ENCODE measurements at regions not wholly inside any gene's neighbourhood (a gene's known extent, or its start where the extent isn't known, plus 50 kb on each side); places are given as distances from the start of the nearest gene placed in this dataset.

DNA sequence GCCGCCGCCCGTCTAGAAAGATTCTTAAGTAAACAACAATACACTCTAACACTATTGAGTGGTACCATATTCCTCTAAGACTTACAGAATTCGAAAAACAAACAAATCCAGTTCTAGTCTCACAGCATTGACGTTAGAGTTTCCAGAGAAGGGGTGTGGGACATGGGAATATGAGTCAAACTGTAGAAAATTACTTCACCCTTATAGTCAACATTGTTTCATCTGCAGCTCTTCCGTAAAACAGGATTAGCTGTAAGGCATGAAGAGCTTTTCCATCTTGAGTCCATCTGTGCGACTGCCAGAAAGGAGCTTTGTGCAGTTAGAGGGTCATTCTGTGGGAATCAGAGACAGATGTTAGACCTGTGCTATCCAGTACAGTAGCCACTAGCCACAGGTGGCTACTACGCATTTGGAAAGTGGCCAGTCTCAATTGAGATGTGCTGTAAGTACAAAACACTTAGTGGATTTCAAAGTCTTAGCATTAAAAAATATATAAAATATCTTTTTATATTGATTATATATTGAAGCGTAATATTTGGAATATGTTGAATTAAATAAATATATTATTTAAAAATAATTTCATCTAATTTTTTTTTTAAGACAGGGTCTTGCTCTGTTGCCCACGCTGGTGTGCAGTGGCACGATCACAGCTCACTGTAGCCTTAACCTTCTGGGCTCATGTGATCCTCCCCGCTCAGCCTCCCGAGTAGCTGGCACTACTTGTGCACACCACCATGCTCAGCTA lies 79.8 kb upstream of the MPP7 start:
- TF ChIP-seq, protein P1, sequence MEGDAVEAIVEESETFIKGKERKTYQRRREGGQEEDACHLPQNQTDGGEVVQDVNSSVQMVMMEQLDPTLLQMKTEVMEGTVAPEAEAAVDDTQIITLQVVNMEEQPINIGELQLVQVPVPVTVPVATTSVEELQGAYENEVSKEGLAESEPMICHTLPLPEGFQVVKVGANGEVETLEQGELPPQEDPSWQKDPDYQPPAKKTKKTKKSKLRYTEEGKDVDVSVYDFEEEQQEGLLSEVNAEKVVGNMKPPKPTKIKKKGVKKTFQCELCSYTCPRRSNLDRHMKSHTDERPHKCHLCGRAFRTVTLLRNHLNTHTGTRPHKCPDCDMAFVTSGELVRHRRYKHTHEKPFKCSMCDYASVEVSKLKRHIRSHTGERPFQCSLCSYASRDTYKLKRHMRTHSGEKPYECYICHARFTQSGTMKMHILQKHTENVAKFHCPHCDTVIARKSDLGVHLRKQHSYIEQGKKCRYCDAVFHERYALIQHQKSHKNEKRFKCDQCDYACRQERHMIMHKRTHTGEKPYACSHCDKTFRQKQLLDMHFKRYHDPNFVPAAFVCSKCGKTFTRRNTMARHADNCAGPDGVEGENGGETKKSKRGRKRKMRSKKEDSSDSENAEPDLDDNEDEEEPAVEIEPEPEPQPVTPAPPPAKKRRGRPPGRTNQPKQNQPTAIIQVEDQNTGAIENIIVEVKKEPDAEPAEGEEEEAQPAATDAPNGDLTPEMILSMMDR (conservative IDR thresholded peaks at IDR 0.05; ENCODE audit: low read length) = no peak
- TF ChIP-seq EZH2phosphoT487 (IDR thresholded peaks at IDR 0.05; ENCODE audit: borderline replicate concordance) = no peak

Data from Loucy (cell line).